DMS114 treated with DMSO at 0.1 percent for 48 hours (cell line): ENCODE measurements at regions not wholly inside any gene's neighbourhood (a gene's known extent, or its start where the extent isn't known, plus 50 kb on each side); places are given as distances from the start of the nearest gene placed in this dataset.
"Not testable (repeated sequence)": the region's sequence is repeated elsewhere in the genome, so short reads cannot be mapped to it uniquely, and the experiment has no call there.

Experiments
- DNase-seq: peaks from one replicate; lab custom pipeline; 2025; ENCODE audit not compliant: unreplicated experiment; lab: John Stamatoyannopoulos, UW

DNA sequence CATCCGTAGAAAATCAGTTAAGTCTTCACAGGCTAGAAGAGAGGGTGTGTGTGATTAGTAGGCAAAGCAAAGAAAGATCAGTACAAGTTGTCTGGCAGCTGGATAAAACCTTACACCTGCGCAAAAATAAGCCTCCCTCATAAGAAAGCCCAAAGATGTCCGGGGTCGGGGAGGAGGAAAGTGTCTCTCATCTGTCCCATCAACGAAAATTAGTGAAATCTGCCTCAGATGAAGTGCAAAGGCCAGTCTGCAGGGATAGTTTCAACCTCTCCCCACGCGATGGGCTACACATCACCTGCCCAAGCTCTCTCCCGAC, 333.9 kb downstream of the SRGAP2C start:
- DNase-seq, result no peak

GRCh38 chr1:121519042-121519755, 334.4 kb downstream of the SRGAP2C start:
- peak; percentile 72 for DNase-seq

DNA sequence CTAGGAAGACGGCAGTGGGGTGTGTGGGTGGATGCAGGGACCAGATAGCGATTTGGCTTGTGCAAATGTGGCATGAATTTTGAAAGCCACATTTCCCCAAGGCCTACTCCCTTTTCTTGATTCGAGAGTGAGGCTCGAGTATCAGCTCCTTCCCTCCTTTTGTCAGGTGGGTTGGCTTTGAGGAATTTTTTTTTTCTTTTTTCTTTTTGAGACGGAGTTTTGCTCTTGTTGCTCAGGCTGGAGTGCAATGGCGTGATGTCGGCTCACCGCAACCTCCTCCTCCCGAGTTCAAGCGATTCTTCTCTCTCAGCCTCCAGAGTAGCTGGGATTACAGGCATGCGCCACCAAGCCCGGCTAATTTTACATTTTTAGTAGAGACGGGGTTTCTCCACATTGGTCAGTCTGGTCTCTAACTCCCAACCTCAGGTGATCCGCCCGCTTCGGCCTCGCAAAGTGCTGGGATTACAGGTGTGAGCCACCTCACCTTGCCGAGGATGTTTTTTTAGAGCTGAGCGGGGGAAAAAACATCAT, 335.0 kb downstream of the SRGAP2C start:
- not testable (repeated sequence) for DNase-seq

- DNase-seq, result no peak
These were observed 337.4 kb downstream of the SRGAP2C start for GRCh38 chr1:121522061-121522759.

GRCh38 chr1:121523112-121523511, 338.3 kb downstream of the SRGAP2C start:
- not testable (repeated sequence) for DNase-seq

DNA sequence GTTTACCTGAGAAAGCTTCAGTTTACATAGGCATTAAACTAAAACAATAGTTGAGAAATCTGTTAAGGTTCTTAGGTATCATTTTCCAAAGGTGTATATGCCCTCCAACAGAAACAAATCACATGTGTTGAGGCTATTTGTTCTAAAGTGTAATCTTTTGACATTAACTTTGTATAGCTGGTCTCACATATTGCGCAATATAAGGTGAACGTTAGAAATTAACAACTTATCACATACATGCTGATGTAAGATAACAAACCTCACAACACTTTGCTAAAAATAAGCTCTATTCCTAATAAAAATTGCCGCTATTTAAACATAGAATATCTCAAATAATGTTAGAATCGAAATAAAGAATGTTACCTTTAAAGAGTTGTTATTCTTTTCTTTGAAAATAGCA, 340.6 kb downstream of the SRGAP2C start:
- DNase-seq, result no peak

GRCh38 chr1:121528958-121529357, 344.2 kb downstream of the SRGAP2C start:
- DNase-seq, result not testable (repeated sequence)

GRCh38 chr1:121530026-121530425, 345.3 kb downstream of the SRGAP2C start:
- DNase-seq, result not testable (repeated sequence)

DNA sequence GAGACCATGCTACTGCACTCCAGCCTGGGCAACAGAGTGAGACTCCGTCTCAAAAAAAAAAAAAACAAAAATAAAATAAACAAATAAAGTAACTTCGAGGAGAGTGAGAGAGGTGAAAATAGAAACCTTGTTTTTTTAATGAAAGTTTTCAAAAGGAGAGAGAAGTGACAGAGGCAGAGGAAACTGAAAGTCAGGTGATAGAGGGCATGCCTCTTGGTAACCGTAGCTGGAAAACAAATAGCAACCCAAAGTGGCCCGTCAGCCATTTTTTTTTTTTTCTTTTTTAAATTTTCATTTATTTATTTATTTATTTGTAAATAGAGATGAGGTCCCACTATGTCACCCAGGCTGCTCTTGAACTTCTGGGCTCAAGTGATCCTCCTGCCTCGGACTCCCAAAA, 347.0 kb downstream of the SRGAP2C start:
- not testable (repeated sequence) for DNase-seq

- DNase-seq, result peak; percentile 17
These were observed 353.4 kb downstream of the SRGAP2C start for GRCh38 chr1:121538148-121538547.

- no peak for DNase-seq
These were observed 354.3 kb downstream of the SRGAP2C start for GRCh38 chr1:121538943-121539575.

DNA sequence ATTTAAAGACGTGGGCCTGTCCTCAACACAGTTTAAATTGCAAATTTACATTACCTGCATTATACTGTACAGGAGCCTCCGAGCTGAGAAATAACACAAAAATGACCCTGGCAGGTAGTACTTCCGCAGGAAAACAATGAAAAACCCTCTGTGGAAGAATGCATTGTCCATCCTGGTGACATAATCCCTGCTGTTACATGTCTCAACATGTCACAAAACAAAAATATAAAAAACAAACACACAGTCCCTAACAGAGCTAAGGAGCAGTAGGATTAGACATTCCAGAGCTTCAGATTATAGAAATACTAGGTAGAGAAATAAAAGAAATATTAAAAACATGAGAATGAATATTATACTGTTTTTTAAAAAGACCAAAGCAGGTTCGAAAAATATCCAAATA, 359.2 kb downstream of the SRGAP2C start:
- DNase-seq, result not testable (repeated sequence)

DNA sequence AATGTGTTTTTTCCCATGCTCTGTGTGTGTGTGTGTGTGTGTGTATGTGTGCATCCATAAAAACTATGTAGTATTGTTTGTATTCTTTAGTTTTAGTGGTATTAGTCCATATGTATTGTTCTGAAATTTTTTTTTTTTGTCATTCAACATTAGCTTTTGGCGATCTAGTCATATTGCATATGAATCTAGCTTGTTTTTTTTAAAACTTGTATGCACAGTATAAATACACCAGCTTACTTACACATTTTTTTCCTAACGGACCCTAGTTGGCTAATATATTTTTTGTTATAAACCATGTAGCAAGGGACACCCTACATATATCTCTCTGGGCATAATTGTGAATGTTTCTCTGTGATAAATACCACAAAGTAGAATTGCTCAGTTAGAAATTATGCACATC, 359.7 kb downstream of the SRGAP2C start:
- DNase-seq, result no peak

DNA sequence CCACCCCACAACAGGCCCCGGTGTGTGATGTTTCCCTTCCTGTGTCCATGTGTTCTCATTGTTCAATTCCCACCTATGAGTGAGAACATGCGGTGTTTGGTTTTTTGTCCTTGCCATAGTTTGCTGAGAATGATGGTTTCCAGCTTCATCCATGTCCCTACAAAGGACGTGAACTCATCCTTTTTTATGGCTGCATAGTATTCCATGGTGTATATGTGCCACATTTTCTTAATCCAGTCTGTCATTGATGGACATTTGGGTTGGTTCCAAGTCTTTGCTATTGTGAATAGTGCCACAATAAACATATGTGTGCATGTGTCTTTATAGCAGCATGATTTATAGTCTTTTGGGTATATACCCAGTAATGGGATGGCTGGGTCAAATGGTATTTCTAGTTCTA, 361.1 kb downstream of the SRGAP2C start:
- not testable (repeated sequence) for DNase-seq

DNA sequence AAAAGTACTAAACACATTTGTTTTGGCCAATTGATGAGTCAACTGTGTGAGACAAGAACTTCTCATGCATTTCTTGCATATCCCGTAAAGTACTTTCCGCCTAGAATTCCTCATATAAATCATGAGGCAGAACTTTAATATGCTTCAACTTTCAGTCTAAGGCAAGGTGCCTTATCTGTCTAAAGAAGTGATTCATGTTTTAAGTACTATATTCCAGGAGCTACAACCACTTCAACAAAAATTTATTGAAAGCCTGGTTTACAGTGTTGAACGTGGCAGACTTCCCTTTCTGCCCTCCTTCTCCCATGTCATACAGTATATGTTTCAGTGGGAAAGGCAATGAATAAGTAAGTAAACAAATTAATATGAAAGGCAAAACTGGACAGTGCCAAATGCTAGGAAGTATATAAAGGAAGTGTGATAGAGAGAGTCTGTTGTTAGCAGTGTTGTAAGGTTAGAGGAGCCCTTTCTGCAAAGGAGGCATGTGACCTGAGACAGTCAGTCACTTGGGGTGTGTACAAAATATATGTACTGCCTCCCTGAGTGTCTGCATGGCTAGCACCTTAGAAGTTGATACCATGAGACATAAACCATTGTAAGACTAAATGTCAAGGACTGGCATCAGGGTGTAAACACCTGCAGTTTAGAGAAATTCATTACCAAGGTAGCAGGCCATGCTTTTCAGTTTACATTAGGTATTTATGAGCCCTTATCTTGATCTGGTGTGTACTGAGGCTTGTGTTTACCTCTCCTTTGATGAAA, 362.2 kb downstream of the SRGAP2C start:
- DNase-seq, result no peak

GRCh38 chr1:121547726-121548125, 363.0 kb downstream of the SRGAP2C start:
- not testable (repeated sequence) for DNase-seq

GRCh38 chr1:121550817-121551216, 366.0 kb downstream of the SRGAP2C start:
- DNase-seq, result not testable (repeated sequence)

- DNase-seq, result not testable (repeated sequence)
These were observed 366.7 kb downstream of the SRGAP2C start for GRCh38 chr1:121551491-121551890.

- not testable (repeated sequence) for DNase-seq
These were observed 371.8 kb downstream of the SRGAP2C start for GRCh38 chr1:121556560-121556959.

DNA sequence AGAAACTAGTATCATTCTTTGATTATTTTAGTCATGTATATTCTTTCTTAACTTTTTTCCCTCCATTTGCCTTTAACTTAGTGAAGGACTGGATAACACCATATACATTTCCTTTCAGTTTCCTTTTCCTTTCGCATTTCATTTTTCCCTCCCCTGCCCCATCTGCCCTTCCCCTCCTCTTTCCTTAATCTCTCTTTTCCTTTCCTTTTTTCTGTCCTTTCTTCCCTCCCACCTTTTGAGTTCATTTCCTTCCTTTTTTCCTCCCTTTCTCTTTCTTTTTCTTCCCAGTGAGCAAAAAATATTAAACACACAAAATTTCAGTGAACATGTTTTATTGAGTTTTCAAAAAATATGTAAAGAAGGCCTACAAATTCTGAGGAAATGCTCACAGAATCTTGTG, 373.3 kb downstream of the SRGAP2C start:
- not testable (repeated sequence) for DNase-seq

GRCh38 chr1:121558514-121558913, 373.7 kb downstream of the SRGAP2C start:
- DNase-seq, result no peak
